Astrocyte of the spinal cord (primary cell): ENCODE measurements at regions not wholly inside any gene's neighbourhood (a gene's known extent, or its start where the extent isn't known, plus 50 kb on each side); places are given as distances from the start of the nearest gene placed in this dataset.

ENCODE experiments used
- DNase-seq: peaks from one replicate; pipeline ENCODE4 v3.0.0; 2011; ENCODE audit warnings: low read depth, low spot score
- H3K4me3 ChIP-seq: 2 replicates; pipeline ENCODE4 v1.5.1; 2011; ENCODE audit warnings: low read depth, mild to moderate bottlenecking, low read length, moderate library complexity
- in situ Hi-C: cut with HindIII; loops from 2 replicates; pipeline ENCODE4 v1.10.0; 2017; ENCODE audit warnings: low sequenced_read_pairs
- TF ChIP-seq, protein P1 (sequence below): IDR thresholded peaks from 2 replicates; pipeline ENCODE4 v1.5.1; 2012; ENCODE audit warnings: low read depth, mild to moderate bottlenecking, low read length, inconsistent platforms

DNA sequence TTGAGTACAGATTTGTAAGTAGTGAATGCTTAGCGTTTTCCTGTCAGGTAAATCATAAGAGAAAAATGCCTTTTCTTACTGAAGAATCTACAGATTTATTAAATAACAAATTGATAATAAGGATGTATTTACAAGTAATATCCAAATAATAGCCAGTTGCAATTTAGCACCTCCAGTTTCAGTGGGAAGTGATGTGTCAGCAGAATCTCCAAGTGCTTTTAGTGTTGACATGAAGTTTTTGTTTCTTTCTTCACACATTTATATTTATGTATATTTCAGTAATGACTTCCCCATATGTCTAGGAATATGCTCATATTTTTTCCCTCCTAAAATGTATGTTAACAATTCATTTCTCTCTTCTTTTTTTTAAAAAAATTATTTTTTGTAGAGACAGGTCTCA is 229.9 kb upstream of the GRIN3A start:
- in situ Hi-C loops, result no loop called here
- H3K4me3 ChIP-seq, result no peak overlapping the region
- DNase-seq, result no peak
- TF ChIP-seq, protein P1, sequence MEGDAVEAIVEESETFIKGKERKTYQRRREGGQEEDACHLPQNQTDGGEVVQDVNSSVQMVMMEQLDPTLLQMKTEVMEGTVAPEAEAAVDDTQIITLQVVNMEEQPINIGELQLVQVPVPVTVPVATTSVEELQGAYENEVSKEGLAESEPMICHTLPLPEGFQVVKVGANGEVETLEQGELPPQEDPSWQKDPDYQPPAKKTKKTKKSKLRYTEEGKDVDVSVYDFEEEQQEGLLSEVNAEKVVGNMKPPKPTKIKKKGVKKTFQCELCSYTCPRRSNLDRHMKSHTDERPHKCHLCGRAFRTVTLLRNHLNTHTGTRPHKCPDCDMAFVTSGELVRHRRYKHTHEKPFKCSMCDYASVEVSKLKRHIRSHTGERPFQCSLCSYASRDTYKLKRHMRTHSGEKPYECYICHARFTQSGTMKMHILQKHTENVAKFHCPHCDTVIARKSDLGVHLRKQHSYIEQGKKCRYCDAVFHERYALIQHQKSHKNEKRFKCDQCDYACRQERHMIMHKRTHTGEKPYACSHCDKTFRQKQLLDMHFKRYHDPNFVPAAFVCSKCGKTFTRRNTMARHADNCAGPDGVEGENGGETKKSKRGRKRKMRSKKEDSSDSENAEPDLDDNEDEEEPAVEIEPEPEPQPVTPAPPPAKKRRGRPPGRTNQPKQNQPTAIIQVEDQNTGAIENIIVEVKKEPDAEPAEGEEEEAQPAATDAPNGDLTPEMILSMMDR, result no peak

DNA sequence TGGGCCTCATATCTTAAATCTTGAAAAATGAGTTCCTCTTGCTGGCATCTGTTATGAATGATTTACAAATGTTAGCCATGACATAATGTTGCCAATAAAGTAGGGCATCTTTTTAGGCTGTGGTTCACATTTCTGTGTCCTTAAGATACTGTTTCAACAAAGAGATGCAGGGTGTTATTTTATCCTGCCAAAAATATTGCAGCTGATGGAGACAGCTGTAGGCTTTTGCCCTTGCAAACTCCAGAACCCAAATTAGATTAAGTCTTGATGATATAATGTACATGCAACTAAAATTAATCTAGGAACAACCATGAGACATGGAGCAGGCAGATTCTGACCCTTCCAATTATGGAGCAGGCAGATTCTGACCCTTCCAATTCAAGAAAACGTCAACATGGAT is 228.2 kb upstream of the GRIN3A start:
- in situ Hi-C loops, result no loop called here
- TF ChIP-seq, protein P1, result no peak
- no peak for DNase-seq
- H3K4me3 ChIP-seq, result no peak overlapping the region

DNA sequence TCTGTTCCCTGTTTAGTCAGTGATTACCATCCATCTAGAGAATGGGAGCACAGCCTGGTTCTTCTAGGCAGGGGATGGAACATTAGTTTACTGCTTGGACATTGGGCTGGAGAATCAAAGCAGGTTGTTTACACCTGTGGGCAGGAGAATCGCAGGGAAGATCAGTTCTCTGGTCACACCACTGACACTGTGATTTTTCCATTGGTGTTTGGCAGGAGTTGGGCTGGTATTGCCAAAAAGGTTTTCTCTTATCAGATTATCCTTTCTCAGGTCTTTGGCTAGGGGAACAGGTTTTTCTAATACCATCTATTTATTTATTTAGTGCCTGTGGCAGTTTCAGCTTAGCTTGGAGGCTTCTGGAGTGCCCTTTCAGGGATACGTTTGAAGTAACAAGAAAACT is 219.3 kb upstream of the GRIN3A start:
- H3K4me3 ChIP-seq, result no peak overlapping the region
- in situ Hi-C loops, result no loop called here
- TF ChIP-seq, protein P1, result no peak
- no peak for DNase-seq

DNA sequence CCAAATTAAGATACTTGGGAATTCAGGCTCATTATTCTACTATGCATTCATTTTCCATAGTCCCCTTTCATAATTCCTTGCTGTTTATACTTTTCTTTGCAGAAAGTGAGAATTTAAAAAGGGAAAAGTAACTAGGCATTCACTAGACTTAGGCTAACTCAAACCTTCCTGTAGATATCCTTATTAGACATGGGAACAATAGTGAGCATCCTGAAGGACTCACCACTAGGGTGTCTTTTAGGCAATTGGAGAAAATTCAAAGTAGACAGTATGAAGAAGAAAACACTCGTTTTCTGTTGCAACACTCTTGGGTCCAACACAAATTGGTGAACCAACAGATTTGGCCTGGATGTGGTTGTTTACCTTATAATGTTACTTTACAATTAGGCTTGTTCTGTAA is 213.2 kb upstream of the GRIN3A start:
- H3K4me3 ChIP-seq, result no peak overlapping the region
- in situ Hi-C loops, result no loop called here
- DNase-seq, result no peak
- TF ChIP-seq, protein P1, result no peak

- TF ChIP-seq, protein P1, result no peak
- no peak for DNase-seq
- H3K4me3 ChIP-seq, result no peak overlapping the region
- in situ Hi-C loops, result no loop called here
Observed at GRCh38 chr9:101931756-101932155, 193.3 kb upstream of the GRIN3A start.

DNA sequence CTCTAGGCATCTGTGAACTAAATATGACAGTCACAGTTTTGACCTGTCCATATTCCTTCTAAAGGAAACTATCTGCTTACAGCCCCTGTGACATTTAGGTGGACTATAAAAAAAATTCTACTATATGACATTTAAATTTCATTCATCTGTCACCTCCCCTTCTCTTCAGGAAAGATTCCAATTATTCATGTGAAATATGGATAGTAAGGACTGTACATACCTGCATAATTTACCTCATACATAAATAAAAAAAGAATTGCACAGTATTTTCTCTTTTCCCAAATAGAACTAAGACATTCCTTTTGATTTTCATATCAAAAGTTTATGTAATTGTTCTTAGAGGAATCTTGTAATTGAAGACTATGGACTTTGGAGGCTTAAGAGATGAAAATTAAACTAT is 192.3 kb upstream of the GRIN3A start:
- TF ChIP-seq, protein P1, result no peak

GRCh38 chr9:101925498-101925897 is 187.1 kb upstream of the GRIN3A start:
- no peak for DNase-seq
- in situ Hi-C loops, result no loop called here
- TF ChIP-seq, protein P1, result no peak
- no peak overlapping the region for H3K4me3 ChIP-seq

More for the DNA sequence above, 192.3 kb upstream of the GRIN3A start:
- no peak overlapping the region for H3K4me3 ChIP-seq
- in situ Hi-C loops, result no loop called here
- no peak for DNase-seq
